Keratinocyte (primary cell): ENCODE measurements at regions not wholly inside any gene's neighbourhood (a gene's known extent, or its start where the extent isn't known, plus 50 kb on each side); places are given as distances from the start of the nearest gene placed in this dataset.

Experiments
- DNase-seq: peaks from one replicate; pipeline ENCODE4 v3.0.0-alpha.2; 2011; ENCODE audit warnings: low read depth, missing footprints, low spot score
- FAIRE-seq: peaks from 2 replicates; lab custom pipeline; 2011; peaks lifted over from hg19 to GRCh38; lab: Jason Lieb, UNC
- H2AFZ ChIP-seq: 2 replicates; pipeline ENCODE4 v1.6.0; 2012; ENCODE audit warnings: low read length, control low read depth, inconsistent platforms; ENCODE audit not compliant: control insufficient read depth
- H3K27ac ChIP-seq: 2 replicates; pipeline ENCODE4 v1.5.1; 2011; ENCODE audit warnings: low read length; ENCODE audit not compliant: control insufficient read depth, insufficient read depth
- H3K27me3 ChIP-seq: 3 replicates; pipeline ENCODE4 v1.6.0; 2011; ENCODE audit warnings: low read length; ENCODE audit not compliant: control insufficient read depth, insufficient read depth; ENCODE audit errors: extremely low read depth
- H3K36me3 ChIP-seq, 2 experiments: 2 replicates in 1 of 2; 3 replicates in 1 of 2; pipeline ENCODE4 v1.5.1; 2011; ENCODE audit warnings: low read length in 2 of 2, mild to moderate bottlenecking in 1 of 2; ENCODE audit not compliant: control insufficient read depth in 2 of 2, insufficient read depth in 2 of 2; ENCODE audit errors: extremely low read depth in 1 of 2
- H3K4me1 ChIP-seq: 3 replicates; pipeline ENCODE4 v1.5.1; 2011; ENCODE audit warnings: low read length; ENCODE audit not compliant: control insufficient read depth, insufficient read depth; ENCODE audit errors: extremely low read depth
- H3K4me2 ChIP-seq: 3 replicates; pipeline ENCODE4 v1.6.0; 2011; ENCODE audit warnings: low read depth, low read length; ENCODE audit not compliant: control insufficient read depth, insufficient read depth; ENCODE audit errors: extremely low read depth
- H3K4me3 ChIP-seq, 3 experiments: fragments of 200-600 bp in 1 of 3; sonication (generic) in 1 of 3; 2 replicates in 2 of 3; 3 replicates in 1 of 3; pipeline ENCODE4 v1.5.1; 2011 to 2016; ENCODE audit warnings: low read length in 3 of 3, mild to moderate bottlenecking in 3 of 3, control low read depth in 2 of 3, inconsistent platforms in 1 of 3, low read depth in 1 of 3, mixed read lengths in 1 of 3, mixed run types in 1 of 3, moderate library complexity in 1 of 3; ENCODE audit not compliant: control insufficient read depth in 2 of 3, insufficient read depth in 2 of 3; ENCODE audit errors: extremely low read depth in 1 of 3
- H3K79me2 ChIP-seq: 2 replicates; pipeline ENCODE4 v1.6.0; 2012; ENCODE audit warnings: low read length; ENCODE audit not compliant: control insufficient read depth, insufficient read depth
- H3K9ac ChIP-seq: 3 replicates; pipeline ENCODE4 v1.6.0; 2011; ENCODE audit warnings: low read length; ENCODE audit not compliant: control insufficient read depth, insufficient read depth; ENCODE audit errors: extremely low read depth
- H3K9me1 ChIP-seq: 3 replicates; pipeline ENCODE4 v1.6.0; 2011; ENCODE audit warnings: low read length; ENCODE audit not compliant: control insufficient read depth, insufficient read depth; ENCODE audit errors: extremely low read depth
- H3K9me3 ChIP-seq: 2 replicates; pipeline ENCODE4 v1.5.1; 2012; ENCODE audit warnings: low read depth, low read length; ENCODE audit not compliant: control insufficient read depth
- H4K20me1 ChIP-seq: 3 replicates; pipeline ENCODE4 v1.6.0; 2011; ENCODE audit warnings: low read length; ENCODE audit not compliant: control insufficient read depth, insufficient read depth; ENCODE audit errors: extremely low read depth
- CTCF ChIP-seq, 3 experiments: IDR thresholded peaks in 1 of 3; conservative IDR thresholded peaks in 1 of 3; optimal IDR thresholded peaks in 1 of 3; 2 replicates in 2 of 3; 3 replicates in 1 of 3; pipeline versions ENCODE3 to v1.5.1; 2011; ENCODE audit warnings: low read length in 3 of 3, mild to moderate bottlenecking in 3 of 3, moderate library complexity in 2 of 3, control low read depth in 1 of 3, inconsistent platforms in 1 of 3; ENCODE audit not compliant: insufficient read depth in 2 of 3; ENCODE audit errors: extremely low read depth in 1 of 3
- EZH2 ChIP-seq: IDR thresholded peaks from one replicate; pipeline ENCODE4 v1.6.1; 2012; ENCODE audit warnings: inconsistent platforms, mild to moderate bottlenecking, low read length, moderate library complexity
- dilution Hi-C: fragments of 300-500 bp; cut with MboI; formaldehyde crosslinking; loops from one replicate; pipeline ENCODE4 v1.7.0; 2020; ENCODE audit warnings: low sequenced_read_pairs; ENCODE audit not compliant: extremely low pct_ligation_motif_present

GRCh38 chr11:119970555-119971304, 167.2 kb downstream of the TRIM29 start:
- TF ChIP-seq EZH2 (no peak), CTCF (optimal IDR thresholded peaks at IDR 0.05 in 1 of 3, IDR thresholded peaks at IDR 0.05 in 1 of 3, conservative IDR thresholded peaks at IDR 0.05 in 1 of 3; ENCODE audit: extremely low read depth in 1 of 3, insufficient read depth in 2 of 3, low read length in 3 of 3) (no peak)
- Histone ChIP-seq H3K4me2 (no peak overlapping the region), H3K9me3 (no peaks in the 10 kb centered on the region), H3K4me1 (no peaks in the 10 kb centered on the region), H3K9ac (no peak overlapping the region), H3K27ac (no peak overlapping the region), H4K20me1 (no peaks in the 10 kb centered on the region), H3K79me2 (no peaks in the 10 kb centered on the region), H3K27me3 (peaks cover 14% of the 10 kb centered on the region), H3K9me1 (no peaks in the 10 kb centered on the region), H2AFZ (no peak overlapping the region), H3K36me3 (no peaks in the 10 kb centered on the region), H3K4me3 (no peak overlapping the region)
- dilution Hi-C loops = no loop called here
- DNase-seq = no peak
- no peak for FAIRE-seq

- Histone ChIP-seq H3K79me2 (no peaks in the 10 kb centered on the region), H3K9me3 (no peaks in the 10 kb centered on the region), H3K4me3 (no peak overlapping the region), H4K20me1 (no peaks in the 10 kb centered on the region), H3K9ac (no peak overlapping the region), H3K4me2 (no peak overlapping the region), H3K27ac (no peak overlapping the region), H2AFZ (no peak overlapping the region), H3K27me3 (peaks cover 25% of the 10 kb centered on the region), H3K4me1 (no peaks in the 10 kb centered on the region), H3K9me1 (no peaks in the 10 kb centered on the region), H3K36me3 (no peaks in the 10 kb centered on the region)
- no peak for DNase-seq
- dilution Hi-C loops = no loop called here
- FAIRE-seq = no peak
- TF ChIP-seq CTCF (optimal IDR thresholded peaks at IDR 0.05 in 1 of 3, IDR thresholded peaks at IDR 0.05 in 1 of 3, conservative IDR thresholded peaks at IDR 0.05 in 1 of 3; ENCODE audit: extremely low read depth in 1 of 3, insufficient read depth in 2 of 3, low read length in 3 of 3) = no peak
- TF ChIP-seq EZH2 = no peak
These were observed 173.5 kb downstream of the TRIM29 start for GRCh38 chr11:119964136-119965025.
